Body of pancreas (tissue), 4 donors: ENCODE measurements at regions not wholly inside any gene's neighbourhood (a gene's known extent, or its start where the extent isn't known, plus 50 kb on each side); places are given as distances from the start of the nearest gene placed in this dataset.

Experiments used
- CTCF ChIP-seq, 7 experiments: fragments of 450-650 bp in 4 of 7; fragments of 200-600 bp in 3 of 7; sonication (generic) in 3 of 7; IDR thresholded peaks; one replicate each; pipeline ENCODE4 v1.5.1; 2016 to 2019; ENCODE audit warnings: antibody characterized with exemption in 7 of 7
- POLR2A ChIP-seq, 3 donors: fragments of 450-650 bp; IDR thresholded peaks; one replicate each; pipeline ENCODE4 v1.6.1; 2016; ENCODE audit warnings: antibody characterized with exemption in 3 of 3, mild to moderate bottlenecking in 2 of 3

GRCh38 chr12:95408201-95408600 is 65.8 kb upstream of the METAP2 start:
- no peak for TF ChIP-seq CTCF (IDR thresholded peaks at IDR 0.05)
- TF ChIP-seq POLR2A (IDR thresholded peaks at IDR 0.05) = no peak
